Tibial nerve (tissue), 4 donors: ENCODE measurements at regions not wholly inside any gene's neighbourhood (a gene's known extent, or its start where the extent isn't known, plus 50 kb on each side); places are given as distances from the start of the nearest gene placed in this dataset.
"Not testable (repeated sequence)": the region's sequence is repeated elsewhere in the genome, so short reads cannot be mapped to it uniquely, and the experiment has no call there.

Source experiments
- EP300 ChIP-seq, 2 donors: sonication (generic); formaldehyde crosslinking; IDR thresholded peaks; one replicate each; pipeline ENCODE4 v1.6.1; 2017; ENCODE audit warnings: antibody characterized with exemption in 2 of 2, mild to moderate bottlenecking in 1 of 2
- POLR2A ChIP-seq, 2 donors: fragments of 450-650 bp; IDR thresholded peaks; one replicate each; pipeline ENCODE4 v1.6.1; 2017; ENCODE audit warnings: antibody characterized with exemption in 2 of 2, mild to moderate bottlenecking in 2 of 2, moderate library complexity in 2 of 2
- TF ChIP-seq, protein P1 (sequence below), 5 experiments: fragments of 200-600 bp in 3 of 5; fragments of 450-650 bp in 2 of 5; sonication (generic) in 3 of 5; IDR thresholded peaks; one replicate each; pipeline ENCODE4 v1.5.1; 2016 to 2019; ENCODE audit warnings: antibody characterized with exemption in 5 of 5, mild to moderate bottlenecking in 3 of 5, moderate library complexity in 2 of 5

DNA sequence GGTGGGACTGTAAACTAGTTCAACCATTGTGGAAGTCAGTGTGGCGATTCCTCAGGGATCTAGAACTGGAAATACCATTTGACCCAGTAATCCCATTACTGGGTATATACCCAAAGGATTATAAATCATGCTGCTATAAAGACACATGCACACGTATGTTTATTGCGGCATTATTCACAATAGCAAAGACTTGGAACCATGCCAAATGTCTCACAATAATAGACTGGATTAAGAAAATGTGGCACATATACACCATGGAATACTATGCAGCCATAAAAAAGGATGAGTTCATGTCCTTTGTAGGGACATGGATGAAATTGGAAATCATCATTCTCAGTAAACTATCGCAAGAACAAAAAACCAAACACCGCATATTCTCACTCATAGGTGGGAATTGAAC lies 268.3 kb upstream of the MMADHC start:
- TF ChIP-seq, protein P1, sequence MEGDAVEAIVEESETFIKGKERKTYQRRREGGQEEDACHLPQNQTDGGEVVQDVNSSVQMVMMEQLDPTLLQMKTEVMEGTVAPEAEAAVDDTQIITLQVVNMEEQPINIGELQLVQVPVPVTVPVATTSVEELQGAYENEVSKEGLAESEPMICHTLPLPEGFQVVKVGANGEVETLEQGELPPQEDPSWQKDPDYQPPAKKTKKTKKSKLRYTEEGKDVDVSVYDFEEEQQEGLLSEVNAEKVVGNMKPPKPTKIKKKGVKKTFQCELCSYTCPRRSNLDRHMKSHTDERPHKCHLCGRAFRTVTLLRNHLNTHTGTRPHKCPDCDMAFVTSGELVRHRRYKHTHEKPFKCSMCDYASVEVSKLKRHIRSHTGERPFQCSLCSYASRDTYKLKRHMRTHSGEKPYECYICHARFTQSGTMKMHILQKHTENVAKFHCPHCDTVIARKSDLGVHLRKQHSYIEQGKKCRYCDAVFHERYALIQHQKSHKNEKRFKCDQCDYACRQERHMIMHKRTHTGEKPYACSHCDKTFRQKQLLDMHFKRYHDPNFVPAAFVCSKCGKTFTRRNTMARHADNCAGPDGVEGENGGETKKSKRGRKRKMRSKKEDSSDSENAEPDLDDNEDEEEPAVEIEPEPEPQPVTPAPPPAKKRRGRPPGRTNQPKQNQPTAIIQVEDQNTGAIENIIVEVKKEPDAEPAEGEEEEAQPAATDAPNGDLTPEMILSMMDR (IDR thresholded peaks at IDR 0.05) = not testable (repeated sequence)
- not testable (repeated sequence) for TF ChIP-seq EP300, POLR2A (IDR thresholded peaks at IDR 0.05)
